Esophagus muscularis mucosa (tissue), 4 donors: ENCODE measurements at regions not wholly inside any gene's neighbourhood (a gene's known extent, or its start where the extent isn't known, plus 50 kb on each side); places are given as distances from the start of the nearest gene placed in this dataset.

Experiments used
- EP300 ChIP-seq: sonication (generic); formaldehyde crosslinking; IDR thresholded peaks from one replicate; pipeline ENCODE4 v1.6.1; 2017; ENCODE audit warnings: antibody characterized with exemption
- POLR2A ChIP-seq: fragments of 450-650 bp; IDR thresholded peaks from one replicate; pipeline ENCODE4 v1.6.1; 2017; ENCODE audit warnings: antibody characterized with exemption, moderate library complexity, mild to moderate bottlenecking, low read depth
- POLR2AphosphoS5 ChIP-seq, 2 donors: sonication (generic); formaldehyde crosslinking; IDR thresholded peaks; one replicate each; pipeline ENCODE4 v1.6.1; 2017; ENCODE audit warnings: antibody characterized with exemption in 2 of 2
- TF ChIP-seq, protein P1 (sequence below), 3 experiments: fragments of 200-600 bp in 2 of 3; fragments of 450-650 bp in 1 of 3; sonication (generic) in 2 of 3; IDR thresholded peaks; one replicate each; pipeline ENCODE4 v1.5.1; 2017 to 2019; ENCODE audit warnings: antibody characterized with exemption in 3 of 3, mild to moderate bottlenecking in 2 of 3, moderate library complexity in 1 of 3

DNA sequence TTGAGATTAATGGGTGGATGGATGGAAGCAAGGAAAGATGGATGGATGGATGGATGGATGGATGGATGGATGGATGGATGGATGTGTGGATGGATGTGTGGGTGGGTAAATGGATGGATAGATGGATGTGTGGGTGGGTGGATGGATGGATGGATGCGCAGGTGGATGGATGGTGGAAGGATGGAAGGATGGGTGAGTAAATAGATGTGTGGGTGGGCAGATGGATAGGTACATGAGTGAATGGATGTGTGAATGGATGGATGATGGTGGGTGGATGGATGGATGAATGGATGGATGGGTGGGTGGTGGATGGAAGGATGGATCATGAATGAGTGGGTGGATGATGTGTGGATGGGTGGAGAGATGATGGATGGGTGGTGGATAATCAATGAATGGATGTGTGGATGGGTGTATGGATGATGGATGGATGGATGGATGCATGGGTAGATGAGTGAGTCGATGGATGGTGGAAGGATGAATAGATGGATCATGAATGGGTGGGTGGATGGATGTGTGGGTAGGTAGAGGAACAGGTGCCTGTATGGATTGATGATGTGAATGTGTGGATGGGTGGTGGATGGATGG lies 375.2 kb downstream of the BRD1 start:
- TF ChIP-seq POLR2A = no peak
- TF ChIP-seq, protein P1, sequence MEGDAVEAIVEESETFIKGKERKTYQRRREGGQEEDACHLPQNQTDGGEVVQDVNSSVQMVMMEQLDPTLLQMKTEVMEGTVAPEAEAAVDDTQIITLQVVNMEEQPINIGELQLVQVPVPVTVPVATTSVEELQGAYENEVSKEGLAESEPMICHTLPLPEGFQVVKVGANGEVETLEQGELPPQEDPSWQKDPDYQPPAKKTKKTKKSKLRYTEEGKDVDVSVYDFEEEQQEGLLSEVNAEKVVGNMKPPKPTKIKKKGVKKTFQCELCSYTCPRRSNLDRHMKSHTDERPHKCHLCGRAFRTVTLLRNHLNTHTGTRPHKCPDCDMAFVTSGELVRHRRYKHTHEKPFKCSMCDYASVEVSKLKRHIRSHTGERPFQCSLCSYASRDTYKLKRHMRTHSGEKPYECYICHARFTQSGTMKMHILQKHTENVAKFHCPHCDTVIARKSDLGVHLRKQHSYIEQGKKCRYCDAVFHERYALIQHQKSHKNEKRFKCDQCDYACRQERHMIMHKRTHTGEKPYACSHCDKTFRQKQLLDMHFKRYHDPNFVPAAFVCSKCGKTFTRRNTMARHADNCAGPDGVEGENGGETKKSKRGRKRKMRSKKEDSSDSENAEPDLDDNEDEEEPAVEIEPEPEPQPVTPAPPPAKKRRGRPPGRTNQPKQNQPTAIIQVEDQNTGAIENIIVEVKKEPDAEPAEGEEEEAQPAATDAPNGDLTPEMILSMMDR (IDR thresholded peaks at IDR 0.05) = no peak
- TF ChIP-seq EP300 = no peak
- no peak for TF ChIP-seq POLR2AphosphoS5 (IDR thresholded peaks at IDR 0.05)
